Astrocyte (in vitro differentiated cells and primary cell): ENCODE measurements at regions not wholly inside any gene's neighbourhood (a gene's known extent, or its start where the extent isn't known, plus 50 kb on each side); places are given as distances from the start of the nearest gene placed in this dataset.

ENCODE experiments used
- DNase-seq: peaks from one replicate; pipeline ENCODE4 v3.0.0-alpha.2; 2010; ENCODE audit warnings: low read depth
- FAIRE-seq: peaks from 2 replicates; lab custom pipeline; 2011; peaks lifted over from hg19 to GRCh38; lab: Jason Lieb, UNC
- H2AFZ ChIP-seq: 2 replicates; pipeline ENCODE4 v1.6.0; 2012; ENCODE audit warnings: low read depth, low read length, inconsistent platforms
- H3K27ac ChIP-seq: 2 replicates; pipeline ENCODE4 v1.5.1; 2011; ENCODE audit warnings: low read depth, low read length, inconsistent platforms
- H3K27me3 ChIP-seq: 2 replicates; pipeline ENCODE4 v1.6.0; 2011; ENCODE audit warnings: low read length, inconsistent platforms; ENCODE audit not compliant: insufficient read depth
- H3K36me3 ChIP-seq: 2 replicates; pipeline ENCODE4 v1.5.1; 2011; ENCODE audit warnings: low read length, inconsistent platforms; ENCODE audit not compliant: insufficient read depth
- H3K4me1 ChIP-seq: 2 replicates; pipeline ENCODE4 v1.5.1; 2011; ENCODE audit warnings: low read length, inconsistent platforms; ENCODE audit not compliant: insufficient read depth
- H3K4me2 ChIP-seq: 2 replicates; pipeline ENCODE4 v1.6.0; 2012; ENCODE audit warnings: low read length, inconsistent platforms
- H3K4me3 ChIP-seq: 2 replicates; pipeline ENCODE4 v1.5.1; 2011; ENCODE audit warnings: low read depth, mild to moderate bottlenecking, low read length, inconsistent platforms; ENCODE audit not compliant: insufficient read depth
- H3K79me2 ChIP-seq: 2 replicates; pipeline ENCODE4 v1.6.0; 2012; ENCODE audit warnings: mild to moderate bottlenecking, low read length, inconsistent platforms; ENCODE audit not compliant: insufficient read depth
- H3K9ac ChIP-seq: 2 replicates; pipeline ENCODE4 v1.6.0; 2012; ENCODE audit warnings: mild to moderate bottlenecking, low read length, inconsistent platforms
- H3K9me3 ChIP-seq: 2 replicates; pipeline ENCODE4 v1.5.1; 2012; ENCODE audit warnings: low read depth, mild to moderate bottlenecking, low read length, inconsistent platforms; ENCODE audit not compliant: insufficient read depth
- H4K20me1 ChIP-seq: 2 replicates; pipeline ENCODE4 v1.6.0; 2012; ENCODE audit warnings: low read length, inconsistent platforms; ENCODE audit not compliant: insufficient read depth
- H3K27ac Mint-ChIP-seq: one replicate; pipeline ENCODE4 v1.8.0; 2021; ENCODE audit warnings: mild to moderate bottlenecking, mixed read lengths; ENCODE audit not compliant: unreplicated experiment
- H3K27me3 Mint-ChIP-seq: one replicate; pipeline ENCODE4 v1.8.0; 2021; ENCODE audit warnings: low read depth, mixed read lengths; ENCODE audit not compliant: unreplicated experiment
- H3K36me3 Mint-ChIP-seq: one replicate; pipeline ENCODE4 v1.8.0; 2021; ENCODE audit warnings: low read depth, mixed read lengths; ENCODE audit not compliant: unreplicated experiment
- H3K4me1 Mint-ChIP-seq: one replicate; pipeline ENCODE4 v1.8.0; 2021; ENCODE audit warnings: low read depth, mixed read lengths; ENCODE audit not compliant: unreplicated experiment
- H3K4me3 Mint-ChIP-seq: one replicate; pipeline ENCODE4 v1.8.0; 2021; ENCODE audit warnings: mild to moderate bottlenecking, moderate library complexity, mixed read lengths; ENCODE audit not compliant: unreplicated experiment
- H3K9me3 Mint-ChIP-seq: one replicate; pipeline ENCODE4 v1.8.0; 2021; ENCODE audit warnings: mild to moderate bottlenecking, mixed read lengths; ENCODE audit not compliant: unreplicated experiment
- EZH2 ChIP-seq: IDR thresholded peaks from 2 replicates; pipeline ENCODE4 v1.6.1; 2012; ENCODE audit warnings: mild to moderate bottlenecking, low read length, inconsistent platforms; ENCODE audit not compliant: insufficient read depth
- TF ChIP-seq, protein P1 (sequence below): IDR thresholded peaks from 2 replicates; pipeline ENCODE4 v1.5.1; 2011; ENCODE audit warnings: low read depth, mild to moderate bottlenecking, inconsistent platforms, low read length, moderate library complexity; ENCODE audit not compliant: insufficient read depth

DNA sequence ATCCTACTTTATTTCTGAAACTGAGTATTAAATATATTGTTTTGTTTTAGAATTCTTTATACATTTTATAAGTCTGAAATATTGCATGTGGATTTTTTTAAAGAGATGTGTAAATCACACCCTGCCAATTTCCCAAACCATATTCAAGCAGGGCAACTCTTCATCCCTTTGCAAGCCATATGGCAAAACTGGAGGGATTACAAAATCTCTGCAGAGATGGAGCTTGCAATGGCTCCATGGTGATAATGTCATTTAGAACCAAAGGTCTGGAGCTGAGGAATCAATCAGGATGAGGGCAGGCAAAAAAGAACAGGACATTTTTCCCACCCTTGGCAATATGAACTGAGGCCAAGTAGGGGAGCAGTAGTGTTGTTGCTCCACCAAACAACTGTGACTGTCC lies 173.4 kb downstream of the BMP4 start:
- peaks cover 2% of the 10 kb centered on the region for H3K9me3 ChIP-seq
- TF ChIP-seq EZH2: no peak
- TF ChIP-seq, protein P1, sequence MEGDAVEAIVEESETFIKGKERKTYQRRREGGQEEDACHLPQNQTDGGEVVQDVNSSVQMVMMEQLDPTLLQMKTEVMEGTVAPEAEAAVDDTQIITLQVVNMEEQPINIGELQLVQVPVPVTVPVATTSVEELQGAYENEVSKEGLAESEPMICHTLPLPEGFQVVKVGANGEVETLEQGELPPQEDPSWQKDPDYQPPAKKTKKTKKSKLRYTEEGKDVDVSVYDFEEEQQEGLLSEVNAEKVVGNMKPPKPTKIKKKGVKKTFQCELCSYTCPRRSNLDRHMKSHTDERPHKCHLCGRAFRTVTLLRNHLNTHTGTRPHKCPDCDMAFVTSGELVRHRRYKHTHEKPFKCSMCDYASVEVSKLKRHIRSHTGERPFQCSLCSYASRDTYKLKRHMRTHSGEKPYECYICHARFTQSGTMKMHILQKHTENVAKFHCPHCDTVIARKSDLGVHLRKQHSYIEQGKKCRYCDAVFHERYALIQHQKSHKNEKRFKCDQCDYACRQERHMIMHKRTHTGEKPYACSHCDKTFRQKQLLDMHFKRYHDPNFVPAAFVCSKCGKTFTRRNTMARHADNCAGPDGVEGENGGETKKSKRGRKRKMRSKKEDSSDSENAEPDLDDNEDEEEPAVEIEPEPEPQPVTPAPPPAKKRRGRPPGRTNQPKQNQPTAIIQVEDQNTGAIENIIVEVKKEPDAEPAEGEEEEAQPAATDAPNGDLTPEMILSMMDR: no peak
- no peak overlapping the region for H3K4me2 ChIP-seq
- no peak overlapping the region for H3K9ac ChIP-seq
- no peaks in the 10 kb centered on the region for H4K20me1 ChIP-seq
- no peaks in the 10 kb centered on the region for H3K27me3 ChIP-seq
- no peak for DNase-seq
- Mint-ChIP-seq H3K27me3 (no peaks in the 10 kb centered on the region), H3K36me3 (no peaks in the 10 kb centered on the region), H3K9me3 (peaks cover 2% of the 10 kb centered on the region), H3K27ac (no peak overlapping the region), H3K4me3 (no peak overlapping the region), H3K4me1 (peaks cover 2% of the 10 kb centered on the region)
- H2AFZ ChIP-seq: no peak overlapping the region
- H3K4me1 ChIP-seq: no peaks in the 10 kb centered on the region
- no peak overlapping the region for H3K27ac ChIP-seq
- H3K4me3 ChIP-seq: no peak overlapping the region
- FAIRE-seq: no peak
- H3K79me2 ChIP-seq: no peaks in the 10 kb centered on the region
- no peaks in the 10 kb centered on the region for H3K36me3 ChIP-seq

DNA sequence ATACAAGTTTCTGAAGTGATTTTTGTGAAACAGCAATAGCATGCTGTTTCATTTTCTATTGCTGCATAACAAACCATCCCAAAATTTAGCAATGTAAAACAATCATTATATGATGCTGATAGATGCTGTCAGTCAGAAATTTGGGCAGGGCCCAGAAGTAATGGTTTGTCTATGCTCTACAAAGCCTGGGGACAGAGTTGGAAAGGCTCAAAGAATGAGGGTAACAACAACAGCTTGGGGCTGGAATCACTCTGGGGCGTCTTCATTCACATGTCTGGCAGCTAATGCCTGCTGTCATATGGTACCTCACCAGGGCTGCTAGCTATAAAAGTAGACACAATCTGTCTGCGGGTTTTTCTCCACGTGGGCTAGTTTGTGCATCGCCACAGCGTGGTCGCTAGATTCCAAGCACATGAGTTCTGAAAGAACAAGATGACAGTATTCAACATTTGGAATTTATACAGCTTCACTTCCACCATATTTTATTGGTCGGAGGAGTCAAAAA lies 176.5 kb downstream of the BMP4 start:
- H3K4me2 ChIP-seq: no peak overlapping the region
- H4K20me1 ChIP-seq: no peaks in the 10 kb centered on the region
- H3K9ac ChIP-seq: no peak overlapping the region
- Mint-ChIP-seq H3K27ac (no peak overlapping the region), H3K4me3 (no peak overlapping the region), H3K36me3 (no peaks in the 10 kb centered on the region), H3K4me1 (no peaks in the 10 kb centered on the region), H3K9me3 (peaks cover 2% of the 10 kb centered on the region), H3K27me3 (no peaks in the 10 kb centered on the region)
- H3K27me3 ChIP-seq: no peaks in the 10 kb centered on the region
- no peak overlapping the region for H2AFZ ChIP-seq
- no peaks in the 10 kb centered on the region for H3K79me2 ChIP-seq
- FAIRE-seq: no peak
- H3K4me1 ChIP-seq: no peaks in the 10 kb centered on the region
- no peak for DNase-seq
- H3K27ac ChIP-seq: no peak overlapping the region
- no peaks in the 10 kb centered on the region for H3K36me3 ChIP-seq
- H3K9me3 ChIP-seq: peaks cover 2% of the 10 kb centered on the region
- TF ChIP-seq EZH2: no peak
- TF ChIP-seq, protein P1: no peak
- no peak overlapping the region for H3K4me3 ChIP-seq

DNA sequence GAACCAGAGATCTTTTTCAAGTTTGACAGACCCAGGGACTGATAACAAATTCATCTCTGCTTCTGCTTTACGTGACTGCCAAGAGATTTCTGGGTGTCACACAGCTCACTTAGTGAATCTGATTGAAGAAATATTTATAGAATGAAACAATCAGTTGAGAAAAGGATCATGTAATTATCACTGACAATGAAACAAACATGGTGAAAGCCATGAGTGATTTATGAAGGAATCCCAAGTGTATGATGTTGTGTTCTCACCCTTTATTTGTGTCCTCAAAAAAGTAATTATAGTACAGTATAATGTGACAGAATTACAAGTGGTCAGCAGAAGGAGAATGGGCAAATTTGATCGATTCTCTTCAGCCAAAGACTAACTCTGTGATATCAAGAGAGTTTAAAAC lies 177.3 kb downstream of the BMP4 start:
- no peaks in the 10 kb centered on the region for H3K4me1 ChIP-seq
- no peak overlapping the region for H3K4me3 ChIP-seq
- DNase-seq: no peak
- TF ChIP-seq, protein P1: no peak
- no peak for TF ChIP-seq EZH2
- H3K27me3 ChIP-seq: no peaks in the 10 kb centered on the region
- no peak overlapping the region for H3K9ac ChIP-seq
- no peaks in the 10 kb centered on the region for H3K27me3 Mint-ChIP-seq
- H3K9me3 Mint-ChIP-seq: peaks cover 2% of the 10 kb centered on the region
- no peak for FAIRE-seq
- H3K4me1 Mint-ChIP-seq: no peaks in the 10 kb centered on the region
- H2AFZ ChIP-seq: no peak overlapping the region
- no peak overlapping the region for H3K4me3 Mint-ChIP-seq
- H3K36me3 ChIP-seq: no peaks in the 10 kb centered on the region
- no peak overlapping the region for H3K27ac Mint-ChIP-seq
- H4K20me1 ChIP-seq: no peaks in the 10 kb centered on the region
- peaks cover 2% of the 10 kb centered on the region for H3K9me3 ChIP-seq
- no peaks in the 10 kb centered on the region for H3K36me3 Mint-ChIP-seq
- no peaks in the 10 kb centered on the region for H3K79me2 ChIP-seq
- no peak overlapping the region for H3K4me2 ChIP-seq
- H3K27ac ChIP-seq: no peak overlapping the region
